ENCODE measurements at regions not wholly inside any gene's neighbourhood (a gene's known extent, or its start where the extent isn't known, plus 50 kb on each side); places are given as distances from the start of the nearest gene placed in this dataset.

GRCh38 chr2:84373391-84373790, 85.7 kb downstream of the SUCLG1 start:
- no peaks in the 10 kb centered on the region for H3K4me1 Mint-ChIP-seq (ENCODE audit: low read depth)
- ChIA-PET CTCF (no interaction called here), POLR2A (no interaction called here)
- no peaks in the 10 kb centered on the region for H3K9me3 Mint-ChIP-seq (ENCODE audit: insufficient read depth)
- DNase-seq (no peak), ATAC-seq (no peak)
- H3K36me3 Mint-ChIP-seq (ENCODE audit: low read depth): no peaks in the 10 kb centered on the region
- no peaks in the 10 kb centered on the region for H3K27me3 Mint-ChIP-seq (ENCODE audit: low read depth)
- H3K4me3 Mint-ChIP-seq: no peak overlapping the region
- no peak overlapping the region for H3K27ac Mint-ChIP-seq

DNA sequence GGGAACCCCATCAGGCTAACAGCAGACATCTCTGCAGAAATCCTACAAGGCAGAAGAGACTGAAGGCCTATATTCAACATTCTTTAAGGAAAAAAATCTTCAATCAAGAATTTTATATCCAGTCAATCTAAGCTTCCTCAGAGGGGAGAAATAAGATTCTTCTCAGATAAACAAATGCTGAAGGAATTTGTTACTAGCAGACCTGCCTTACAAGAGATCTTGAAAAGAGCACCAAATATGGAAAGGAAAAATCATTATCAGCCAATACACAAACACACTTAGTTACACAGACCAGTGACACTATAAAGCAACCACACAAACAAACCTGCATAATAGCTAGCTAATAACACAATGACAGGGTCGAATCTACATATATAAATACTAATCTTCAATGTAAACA, 96.5 kb downstream of the SUCLG1 start:
- DNase-seq (no peak), ATAC-seq (no peak)
- no peaks in the 10 kb centered on the region for H3K4me1 Mint-ChIP-seq (ENCODE audit: low read depth)
- no peaks in the 10 kb centered on the region for H3K36me3 Mint-ChIP-seq (ENCODE audit: low read depth)
- CTCF ChIA-PET: no interaction called here
- POLR2A ChIA-PET: no interaction called here
- no peaks in the 10 kb centered on the region for H3K9me3 Mint-ChIP-seq (ENCODE audit: insufficient read depth)
- H3K4me3 Mint-ChIP-seq: no peak overlapping the region
- peaks cover 7% of the 10 kb centered on the region for H3K27me3 Mint-ChIP-seq (ENCODE audit: low read depth)
- H3K27ac Mint-ChIP-seq: no peak overlapping the region

DNA sequence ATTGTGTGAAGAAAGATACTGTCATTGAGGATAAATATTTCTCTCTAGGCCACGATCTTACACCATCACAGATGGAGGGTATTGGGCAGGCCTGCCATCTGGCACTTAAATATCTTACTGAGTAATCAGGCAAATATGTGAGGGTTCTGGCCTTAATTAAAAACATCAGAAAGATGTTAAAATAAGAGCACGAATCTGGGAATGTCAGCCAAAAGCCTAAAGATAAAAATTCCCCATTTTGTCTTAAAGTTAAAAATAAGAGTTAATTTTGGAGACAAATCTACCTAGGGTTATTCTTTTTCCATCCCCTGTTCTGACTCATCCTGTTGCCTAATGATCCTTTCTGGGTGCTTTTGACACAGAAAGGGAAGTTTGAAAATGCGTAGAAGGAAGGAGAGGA, 121.0 kb downstream of the SUCLG1 start:
- ChIA-PET POLR2A (no interaction called here), CTCF (interaction anchor here (0.6 kb wide), 1 partner anchor 9 kb away, joined by 3 read pairs; no protein-coding TSS in a partner anchor)
- no peak for DNase-seq
- ATAC-seq: no peak
- Mint-ChIP-seq H3K9me3 (ENCODE audit: insufficient read depth) (no peaks in the 10 kb centered on the region), H3K36me3 (ENCODE audit: low read depth) (no peaks in the 10 kb centered on the region), H3K4me1 (ENCODE audit: low read depth) (no peaks in the 10 kb centered on the region), H3K4me3 (no peak overlapping the region), H3K27ac (no peak overlapping the region), H3K27me3 (ENCODE audit: low read depth) (peaks cover 8% of the 10 kb centered on the region)

DNA sequence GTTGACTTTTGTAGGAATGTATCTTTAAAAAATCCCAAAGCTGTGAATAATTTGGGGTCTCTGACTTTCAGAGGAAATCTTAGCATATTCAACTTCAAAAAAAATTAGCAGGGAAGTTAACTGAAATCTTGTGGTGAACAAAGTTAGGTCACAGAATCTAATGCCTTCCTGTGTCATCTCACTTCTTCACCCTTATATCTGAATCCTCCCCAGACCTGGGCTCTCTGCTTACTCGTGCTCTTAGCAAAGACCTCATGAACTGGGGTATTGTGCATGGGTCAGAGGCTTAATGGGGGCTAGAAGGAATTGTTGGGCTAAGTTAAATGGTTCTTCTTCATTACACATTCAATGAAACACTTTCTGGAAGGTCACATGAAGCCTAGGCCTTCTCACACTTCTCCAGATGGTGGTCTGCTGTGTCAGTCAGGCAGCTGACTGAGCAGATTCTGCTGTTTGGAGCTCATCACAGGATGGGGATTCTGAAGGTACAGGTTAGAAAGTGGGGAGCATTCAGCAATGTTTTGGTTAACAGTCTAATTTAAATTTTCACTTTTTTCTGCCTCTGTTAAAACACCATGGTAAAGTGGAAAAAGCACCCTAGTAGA, 131.3 kb downstream of the SUCLG1 start:
- ATAC-seq (no peak), DNase-seq (no peak)
- no peak overlapping the region for H3K27ac Mint-ChIP-seq
- CTCF ChIA-PET: interaction anchor here (1.1 to 1.5 kb wide), 2 partner anchors 13 kb away, joined by 4 to 6 read pairs; no protein-coding TSS in a partner anchor
- no peaks in the 10 kb centered on the region for H3K36me3 Mint-ChIP-seq (ENCODE audit: low read depth)
- no peak overlapping the region for H3K4me3 Mint-ChIP-seq
- H3K27me3 Mint-ChIP-seq (ENCODE audit: low read depth): peaks cover 12% of the 10 kb centered on the region
- POLR2A ChIA-PET: no interaction called here
- H3K4me1 Mint-ChIP-seq (ENCODE audit: low read depth): no peaks in the 10 kb centered on the region
- no peaks in the 10 kb centered on the region for H3K9me3 Mint-ChIP-seq (ENCODE audit: insufficient read depth)

GRCh38 chr2:84326831-84327432, 132.1 kb downstream of the SUCLG1 start:
- ChIA-PET CTCF (interaction anchor here (1.5 to 1.9 kb wide), 2 partner anchors 12 to 13 kb away, joined by 5 to 6 read pairs; no protein-coding TSS in a partner anchor), POLR2A (no interaction called here)
- no peak overlapping the region for H3K27ac Mint-ChIP-seq
- no peaks in the 10 kb centered on the region for H3K9me3 Mint-ChIP-seq (ENCODE audit: insufficient read depth)
- ATAC-seq: no peak
- no peak overlapping the region for H3K4me3 Mint-ChIP-seq
- H3K36me3 Mint-ChIP-seq (ENCODE audit: low read depth): no peaks in the 10 kb centered on the region
- H3K27me3 Mint-ChIP-seq (ENCODE audit: low read depth): peaks cover 12% of the 10 kb centered on the region
- no peak for DNase-seq
- H3K4me1 Mint-ChIP-seq (ENCODE audit: low read depth): no peaks in the 10 kb centered on the region

GRCh38 chr2:84323890-84324289, 135.2 kb downstream of the SUCLG1 start:
- ChIA-PET POLR2A (no interaction called here), CTCF (interaction anchor here (3.1 kb wide), 1 partner anchor 10 kb away, joined by 17 read pairs; no protein-coding TSS in a partner anchor)
- no peak overlapping the region for H3K27ac Mint-ChIP-seq
- no peaks in the 10 kb centered on the region for H3K9me3 Mint-ChIP-seq (ENCODE audit: insufficient read depth)
- no peaks in the 10 kb centered on the region for H3K4me1 Mint-ChIP-seq (ENCODE audit: low read depth)
- peaks cover 9% of the 10 kb centered on the region for H3K27me3 Mint-ChIP-seq (ENCODE audit: low read depth)
- ATAC-seq (no peak), DNase-seq (no peak)
- no peaks in the 10 kb centered on the region for H3K36me3 Mint-ChIP-seq (ENCODE audit: low read depth)
- H3K4me3 Mint-ChIP-seq: no peak overlapping the region

- H3K4me1 Mint-ChIP-seq (ENCODE audit: low read depth): no peaks in the 10 kb centered on the region
- DNase-seq: no peak
- ChIA-PET CTCF (no interaction called here), POLR2A (no interaction called here)
- no peaks in the 10 kb centered on the region for H3K9me3 Mint-ChIP-seq (ENCODE audit: insufficient read depth)
- no peaks in the 10 kb centered on the region for H3K36me3 Mint-ChIP-seq (ENCODE audit: low read depth)
- H3K27ac Mint-ChIP-seq: no peak overlapping the region
- H3K4me3 Mint-ChIP-seq: no peak overlapping the region
- ATAC-seq: no peak
- H3K27me3 Mint-ChIP-seq (ENCODE audit: low read depth): peaks cover 11% of the 10 kb centered on the region
Measured at GRCh38 chr2:84320940-84321339, 138.1 kb downstream of the SUCLG1 start.

DNA sequence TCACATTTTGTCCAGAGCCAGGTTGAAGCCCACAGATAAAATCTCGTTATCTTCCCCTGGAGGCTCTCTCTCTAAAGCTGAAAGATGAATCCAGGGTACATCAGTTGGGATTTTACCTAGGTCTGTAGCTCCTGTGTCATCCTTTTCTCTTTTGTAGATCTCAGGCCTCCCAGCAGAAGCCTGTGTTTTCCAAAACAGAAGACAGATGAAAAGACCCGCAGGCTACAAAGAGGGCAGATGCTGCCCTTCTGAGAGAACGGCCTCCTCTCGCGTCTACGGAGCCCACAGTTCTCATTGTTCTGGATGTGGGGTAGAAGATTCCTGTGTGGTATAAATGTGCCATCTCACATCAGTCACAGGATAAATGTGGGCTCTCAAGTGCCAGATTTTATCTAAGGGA, 139.5 kb downstream of the SUCLG1 start:
- H3K36me3 Mint-ChIP-seq (ENCODE audit: low read depth): no peaks in the 10 kb centered on the region
- ChIA-PET POLR2A (no interaction called here), CTCF (no interaction called here)
- no peak for DNase-seq
- no peak overlapping the region for H3K27ac Mint-ChIP-seq
- H3K4me3 Mint-ChIP-seq: no peak overlapping the region
- no peaks in the 10 kb centered on the region for H3K4me1 Mint-ChIP-seq (ENCODE audit: low read depth)
- H3K9me3 Mint-ChIP-seq (ENCODE audit: insufficient read depth): no peaks in the 10 kb centered on the region
- H3K27me3 Mint-ChIP-seq (ENCODE audit: low read depth): peaks cover 5% of the 10 kb centered on the region
- no peak for ATAC-seq

DNA sequence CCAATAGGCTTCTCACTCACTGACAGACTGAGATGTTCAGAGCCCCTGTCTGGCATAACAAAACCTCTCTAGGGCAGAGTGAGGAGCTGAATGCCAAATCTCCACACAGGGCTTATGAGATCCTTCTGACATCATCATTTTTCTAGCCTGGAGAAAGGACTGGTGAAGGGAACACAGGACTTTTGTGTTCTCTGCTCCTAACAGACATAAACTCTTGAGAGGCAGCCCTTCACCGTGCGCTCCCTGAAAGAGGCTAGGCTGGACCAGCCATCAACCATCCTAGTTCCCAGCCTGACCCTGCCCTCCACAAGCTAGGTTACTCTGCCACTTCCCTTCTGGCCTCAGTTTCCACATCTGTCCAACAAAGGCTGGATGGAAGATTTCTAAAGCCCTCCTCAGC, 141.9 kb downstream of the SUCLG1 start:
- ATAC-seq (no peak), DNase-seq (no peak)
- Mint-ChIP-seq H3K27me3 (ENCODE audit: low read depth) (peaks cover 5% of the 10 kb centered on the region), H3K4me1 (ENCODE audit: low read depth) (no peaks in the 10 kb centered on the region), H3K27ac (no peak overlapping the region), H3K9me3 (ENCODE audit: insufficient read depth) (no peaks in the 10 kb centered on the region), H3K36me3 (ENCODE audit: low read depth) (no peaks in the 10 kb centered on the region), H3K4me3 (no peak overlapping the region)
- CTCF ChIA-PET: no interaction called here
- POLR2A ChIA-PET: no interaction called here

DNA sequence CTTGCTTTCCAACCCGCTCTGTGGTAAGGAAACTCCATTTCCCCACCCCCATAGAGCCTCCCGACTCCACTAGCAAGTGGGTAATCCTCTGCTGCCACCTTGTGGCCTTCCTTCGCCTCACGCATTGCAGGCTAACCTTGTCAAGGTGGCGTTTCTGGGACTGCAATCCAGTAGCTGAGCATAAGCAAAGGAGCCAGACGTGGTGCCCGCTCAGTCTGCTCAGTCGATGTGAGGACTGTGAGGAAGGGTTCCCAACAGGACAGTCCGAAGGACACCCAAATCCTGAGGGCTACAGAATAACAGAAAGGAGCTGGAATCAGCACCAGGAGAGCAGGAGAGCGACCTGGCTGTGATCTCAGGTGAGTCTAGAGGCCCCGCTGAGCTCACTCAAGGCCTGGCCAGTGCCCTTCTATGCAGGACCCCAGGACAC, 144.2 kb downstream of the SUCLG1 start:
- peak; percentile 91 for ATAC-seq

DNA sequence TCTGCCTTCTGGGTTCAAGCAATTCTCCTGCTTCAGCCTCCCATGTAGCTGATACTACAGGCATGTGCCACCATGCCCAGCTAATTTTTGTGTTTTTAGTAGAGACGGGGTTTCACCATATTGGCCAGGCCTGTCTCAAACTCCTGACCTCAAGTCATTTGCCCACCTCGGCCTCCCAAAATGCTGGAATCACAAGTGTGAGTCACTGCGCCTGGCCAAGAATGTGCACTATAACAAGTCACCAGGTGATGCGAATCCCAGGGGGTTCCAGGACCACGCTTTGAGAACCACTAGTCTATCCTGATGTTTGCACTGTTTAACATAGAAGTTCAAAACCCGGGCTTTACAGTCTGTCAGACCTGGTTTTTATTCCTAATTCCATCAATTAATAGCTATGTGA, 144.8 kb downstream of the SUCLG1 start:
- ChIA-PET CTCF (interaction anchor here (0.6 to 4.0 kb wide), 12 partner anchors 9 to 611 kb away, joined by 3 to 42 read pairs (median 4); no protein-coding TSS in a partner anchor), POLR2A (no interaction called here)
- Mint-ChIP-seq H3K27me3 (ENCODE audit: low read depth) (peaks cover 3% of the 10 kb centered on the region), H3K36me3 (ENCODE audit: low read depth) (no peaks in the 10 kb centered on the region), H3K27ac (no peak overlapping the region), H3K4me1 (ENCODE audit: low read depth) (no peaks in the 10 kb centered on the region), H3K9me3 (ENCODE audit: insufficient read depth) (no peaks in the 10 kb centered on the region), H3K4me3 (no peak overlapping the region)
- DNase-seq: no peak
- no peak for ATAC-seq

More for the DNA sequence above, 144.2 kb downstream of the SUCLG1 start:
- peak; percentile 82 for DNase-seq
- ChIA-PET POLR2A (no interaction called here), CTCF (interaction anchor here (0.8 to 4.0 kb wide), 12 partner anchors 9 to 1129 kb away, joined by 3 to 42 read pairs (median 4); no protein-coding TSS in a partner anchor)
- Mint-ChIP-seq H3K36me3 (ENCODE audit: low read depth) (no peaks in the 10 kb centered on the region), H3K27me3 (ENCODE audit: low read depth) (peaks cover 3% of the 10 kb centered on the region), H3K4me3 (no peak overlapping the region), H3K4me1 (ENCODE audit: low read depth) (no peaks in the 10 kb centered on the region), H3K9me3 (ENCODE audit: insufficient read depth) (no peaks in the 10 kb centered on the region), H3K27ac (no peak overlapping the region)

- H3K4me1 Mint-ChIP-seq (ENCODE audit: low read depth): no peaks in the 10 kb centered on the region
- DNase-seq (no peak), ATAC-seq (no peak)
- ChIA-PET CTCF (interaction anchor here (1.4 to 2.1 kb wide), 2 partner anchors 8 to 10 kb away, joined by 4 to 7 read pairs; no protein-coding TSS in a partner anchor), POLR2A (no interaction called here)
- no peak overlapping the region for H3K4me3 Mint-ChIP-seq
- H3K36me3 Mint-ChIP-seq (ENCODE audit: low read depth): no peaks in the 10 kb centered on the region
- H3K27me3 Mint-ChIP-seq (ENCODE audit: low read depth): peaks cover 3% of the 10 kb centered on the region
- no peak overlapping the region for H3K27ac Mint-ChIP-seq
- H3K9me3 Mint-ChIP-seq (ENCODE audit: insufficient read depth): no peaks in the 10 kb centered on the region
Measured at GRCh38 chr2:84309281-84309680, 149.8 kb downstream of the SUCLG1 start.

All from activated CD8-positive, alpha-beta T cell treated with anti-CD3 and anti-CD28 coated beads, Interleukin-2, amount 10 ng/mL, durations not matched to agents 7 days and 5 days (primary cell).